ENCODE measurements at regions not wholly inside any gene's neighbourhood (a gene's known extent, or its start where the extent isn't known, plus 50 kb on each side); places are given as distances from the start of the nearest gene placed in this dataset.

DNA sequence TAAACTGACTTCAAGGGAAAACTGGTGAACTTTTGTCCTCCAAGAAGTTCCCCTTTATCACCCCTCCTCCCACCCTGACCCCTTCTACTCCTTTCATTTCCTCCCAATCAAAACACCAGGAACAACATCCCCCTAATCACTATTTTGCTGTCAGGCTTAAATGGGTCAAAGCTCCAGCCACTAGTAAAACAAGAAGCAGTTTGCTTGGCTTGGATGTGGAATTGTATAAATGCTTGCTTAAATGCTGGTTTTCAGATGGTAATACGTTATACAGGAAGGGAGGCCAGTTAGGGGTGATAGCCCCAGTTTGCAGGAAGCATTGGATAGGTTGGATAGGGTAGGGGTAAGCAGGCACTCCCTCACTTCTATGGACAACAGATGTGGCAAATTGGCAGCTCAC lies 473.6 kb downstream of the AGTPBP1 start:
- H3K27ac ChIP-seq (ENCODE audit: low read depth, low read length) = no peak overlapping the region
- no peak overlapping the region for H3K9ac ChIP-seq (ENCODE audit: low read length)
- H3K9me3 ChIP-seq (ENCODE audit: control insufficient read depth, insufficient read depth, low read depth, low read length) = peaks cover 8% of the 10 kb centered on the region; the same call in 1 of the 2 replicates
- peaks cover 6% of the 10 kb centered on the region; the same call in 1 of the 2 replicates for H3K27me3 ChIP-seq (ENCODE audit: control insufficient read depth, insufficient read depth, low read length)
- H3K4me1 ChIP-seq (ENCODE audit: control insufficient read depth, insufficient read depth, low read length) = peaks cover 12% of the 10 kb centered on the region
- no peak overlapping the region for H3K4me3 ChIP-seq (ENCODE audit: low read depth, low read length)
- no peaks in the 10 kb centered on the region for H3K36me3 ChIP-seq (ENCODE audit: control insufficient read depth, insufficient read depth, low read length)

DNA sequence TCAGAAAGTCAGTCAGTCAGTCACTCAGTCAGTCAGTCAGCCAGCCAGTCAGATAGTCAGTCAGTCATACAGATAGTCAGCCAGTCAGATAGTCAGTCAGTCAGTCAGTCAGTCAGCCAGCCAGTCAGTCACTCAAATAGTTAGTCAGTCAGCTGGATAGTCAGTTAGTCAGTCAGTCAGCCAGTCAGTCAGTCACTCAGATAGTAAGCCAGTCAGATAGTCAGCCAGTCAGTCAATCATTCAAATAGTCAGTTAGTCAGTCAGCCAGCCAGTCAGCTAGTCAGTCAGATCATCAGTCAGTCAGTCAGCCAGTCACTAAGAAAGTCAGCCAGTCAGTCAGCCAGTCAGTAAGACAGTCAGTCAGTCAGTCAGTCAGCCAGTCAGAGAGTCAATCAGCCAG lies 477.1 kb downstream of the AGTPBP1 start:
- no peaks in the 10 kb centered on the region for H3K36me3 ChIP-seq (ENCODE audit: control insufficient read depth, insufficient read depth, low read length)
- H3K27ac ChIP-seq (ENCODE audit: low read depth, low read length) = no peak overlapping the region

DNA sequence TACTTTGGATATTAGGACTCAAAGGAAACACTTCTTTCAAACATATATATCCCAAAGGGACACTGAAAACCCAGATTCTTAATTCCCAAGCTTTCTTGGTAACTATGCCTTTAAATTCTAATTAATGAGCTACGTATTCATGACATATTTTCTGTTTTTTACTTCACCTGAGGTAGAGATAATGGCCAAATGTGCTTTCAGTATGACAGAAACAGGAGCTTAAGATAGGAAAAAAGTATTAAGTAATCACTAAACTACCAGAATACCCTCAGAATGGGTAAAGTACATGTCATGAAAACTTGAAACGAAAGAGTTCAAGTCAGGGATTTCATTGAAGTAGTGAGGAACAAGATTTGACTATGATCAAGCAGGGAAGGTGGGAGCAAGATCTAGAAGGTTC lies 478.5 kb downstream of the AGTPBP1 start:
- H3K9ac ChIP-seq (ENCODE audit: low read length) = no peak overlapping the region
- no peaks in the 10 kb centered on the region for H3K36me3 ChIP-seq (ENCODE audit: control insufficient read depth, insufficient read depth, low read length)
- no peak overlapping the region for H3K27ac ChIP-seq (ENCODE audit: low read depth, low read length)
- peaks cover 8% of the 10 kb centered on the region; the same call in 1 of the 2 replicates for H3K9me3 ChIP-seq (ENCODE audit: control insufficient read depth, insufficient read depth, low read depth, low read length)
- peaks cover 5% of the 10 kb centered on the region; the same call in 1 of the 2 replicates for H3K27me3 ChIP-seq (ENCODE audit: control insufficient read depth, insufficient read depth, low read length)
- H3K4me1 ChIP-seq (ENCODE audit: control insufficient read depth, insufficient read depth, low read length) = peaks cover 12% of the 10 kb centered on the region
- H3K4me3 ChIP-seq (ENCODE audit: low read depth, low read length) = no peak overlapping the region

More for the DNA sequence above, 477.1 kb downstream of the AGTPBP1 start:
- H3K9ac ChIP-seq (ENCODE audit: low read length) = no peak overlapping the region
- H3K4me1 ChIP-seq (ENCODE audit: control insufficient read depth, insufficient read depth, low read length) = peaks cover 12% of the 10 kb centered on the region
- H3K27me3 ChIP-seq (ENCODE audit: control insufficient read depth, insufficient read depth, low read length) = no peaks in the 10 kb centered on the region; the same call in 1 of the 2 replicates
- H3K9me3 ChIP-seq (ENCODE audit: control insufficient read depth, insufficient read depth, low read depth, low read length) = peaks cover 8% of the 10 kb centered on the region; the same call in 1 of the 2 replicates
- H3K4me3 ChIP-seq (ENCODE audit: low read depth, low read length) = no peak overlapping the region

DNA sequence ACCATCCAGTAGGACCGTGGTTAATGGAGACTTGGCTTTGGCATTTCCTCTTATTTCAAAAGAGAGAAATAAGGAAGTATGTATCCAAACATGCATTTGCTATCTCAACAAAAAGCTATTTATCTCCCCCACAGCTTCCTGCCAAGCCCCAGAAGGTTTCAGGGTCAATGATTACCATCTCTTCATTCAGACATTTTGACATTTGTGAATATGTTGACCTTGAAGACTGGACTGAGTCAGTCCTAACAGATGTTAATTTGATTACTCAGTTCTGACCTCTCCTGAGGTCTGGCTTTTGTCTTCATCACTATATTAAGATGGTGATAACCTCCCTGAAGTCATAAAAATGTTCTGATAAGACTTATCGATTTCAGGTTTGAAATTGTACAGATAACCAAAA lies 479.4 kb downstream of the AGTPBP1 start:
- H3K36me3 ChIP-seq (ENCODE audit: control insufficient read depth, insufficient read depth, low read length) = no peaks in the 10 kb centered on the region
- peaks cover 5% of the 10 kb centered on the region; the same call in 1 of the 2 replicates for H3K27me3 ChIP-seq (ENCODE audit: control insufficient read depth, insufficient read depth, low read length)
- no peak overlapping the region for H3K9ac ChIP-seq (ENCODE audit: low read length)
- no peak overlapping the region for H3K27ac ChIP-seq (ENCODE audit: low read depth, low read length)
- H3K4me1 ChIP-seq (ENCODE audit: control insufficient read depth, insufficient read depth, low read length) = peaks cover 8% of the 10 kb centered on the region; the same call in 1 of the 2 replicates
- no peak overlapping the region for H3K4me3 ChIP-seq (ENCODE audit: low read depth, low read length)
- H3K9me3 ChIP-seq (ENCODE audit: control insufficient read depth, insufficient read depth, low read depth, low read length) = peaks cover 8% of the 10 kb centered on the region; the same call in 1 of the 2 replicates

DNA sequence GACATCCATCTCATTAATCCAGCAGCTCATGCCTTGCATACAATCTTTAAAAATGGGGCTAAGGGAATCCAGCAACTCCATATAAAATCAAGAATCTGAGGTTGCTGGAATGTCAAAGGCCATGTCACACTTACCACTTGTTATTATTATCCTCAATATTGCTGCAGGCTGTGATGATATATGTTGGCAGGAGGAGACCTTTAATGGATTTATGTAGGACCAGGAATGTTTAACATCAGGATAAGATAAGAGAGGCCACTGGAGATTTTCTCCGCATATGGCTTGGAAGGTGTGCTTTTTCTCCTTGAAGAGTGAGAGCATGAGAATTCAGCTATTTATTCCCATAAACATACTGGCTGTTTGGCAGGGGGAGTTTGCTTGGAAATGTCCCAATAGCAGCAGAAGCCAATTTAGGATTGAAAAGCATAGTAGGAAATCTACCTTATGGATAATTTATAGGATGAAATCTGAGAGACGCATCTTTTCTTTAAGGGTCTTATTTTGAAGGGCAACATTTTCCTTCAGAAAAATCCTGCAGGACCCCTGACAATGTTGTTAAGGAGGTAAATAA lies 481.4 kb downstream of the AGTPBP1 start:
- H3K9me3 ChIP-seq (ENCODE audit: control insufficient read depth, insufficient read depth, low read depth, low read length) = peaks cover 8% of the 10 kb centered on the region; the same call in 1 of the 2 replicates
- 0 out of 2 replicates have a peak, but pooled peaks cover 5% of the 10 kb centered on the region for H3K27me3 ChIP-seq (ENCODE audit: control insufficient read depth, insufficient read depth, low read length)
- no peak overlapping the region for H3K4me3 ChIP-seq (ENCODE audit: low read depth, low read length)
- peaks cover 6% of the 10 kb centered on the region; the same call in 1 of the 2 replicates for H3K4me1 ChIP-seq (ENCODE audit: control insufficient read depth, insufficient read depth, low read length)
- H3K36me3 ChIP-seq (ENCODE audit: control insufficient read depth, insufficient read depth, low read length) = no peaks in the 10 kb centered on the region
- H3K27ac ChIP-seq (ENCODE audit: low read depth, low read length) = no peak overlapping the region
- H3K9ac ChIP-seq (ENCODE audit: low read length) = no peak overlapping the region

DNA sequence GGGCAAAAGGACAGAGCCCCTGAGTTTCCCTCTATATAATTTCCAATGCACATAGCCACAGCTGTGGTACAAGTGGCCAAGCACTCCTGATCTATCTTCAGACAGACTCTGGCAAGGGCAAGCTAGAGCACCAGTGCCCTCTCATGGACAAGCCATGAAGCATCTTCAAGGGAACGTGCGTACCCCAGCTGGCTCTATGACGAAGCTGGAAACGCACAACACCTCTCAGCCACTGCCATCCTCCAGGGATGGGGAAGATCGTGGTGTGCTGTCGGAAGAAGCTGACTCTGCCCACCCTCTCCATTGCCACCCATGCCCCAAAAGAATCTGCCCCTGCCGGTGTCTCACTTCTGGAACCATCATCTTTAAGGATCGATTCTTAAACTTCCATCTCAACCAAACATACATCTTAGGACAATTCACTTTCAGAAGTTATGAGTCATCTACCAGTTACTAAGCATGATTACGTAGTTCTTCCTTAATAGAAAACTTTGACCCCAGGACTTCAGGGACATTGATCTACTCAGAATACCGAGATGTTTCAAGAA lies 482.9 kb downstream of the AGTPBP1 start:
- no peaks in the 10 kb centered on the region for H3K36me3 ChIP-seq (ENCODE audit: control insufficient read depth, insufficient read depth, low read length)
- no peak overlapping the region for H3K27ac ChIP-seq (ENCODE audit: low read depth, low read length)
- H3K4me3 ChIP-seq (ENCODE audit: low read depth, low read length) = no peak overlapping the region
- peaks cover 6% of the 10 kb centered on the region; the same call in 1 of the 2 replicates for H3K4me1 ChIP-seq (ENCODE audit: control insufficient read depth, insufficient read depth, low read length)
- H3K9me3 ChIP-seq (ENCODE audit: control insufficient read depth, insufficient read depth, low read depth, low read length) = no peaks in the 10 kb centered on the region
- no peak overlapping the region for H3K9ac ChIP-seq (ENCODE audit: low read length)
- 0 out of 2 replicates have a peak, but pooled peaks cover 5% of the 10 kb centered on the region for H3K27me3 ChIP-seq (ENCODE audit: control insufficient read depth, insufficient read depth, low read length)

DNA sequence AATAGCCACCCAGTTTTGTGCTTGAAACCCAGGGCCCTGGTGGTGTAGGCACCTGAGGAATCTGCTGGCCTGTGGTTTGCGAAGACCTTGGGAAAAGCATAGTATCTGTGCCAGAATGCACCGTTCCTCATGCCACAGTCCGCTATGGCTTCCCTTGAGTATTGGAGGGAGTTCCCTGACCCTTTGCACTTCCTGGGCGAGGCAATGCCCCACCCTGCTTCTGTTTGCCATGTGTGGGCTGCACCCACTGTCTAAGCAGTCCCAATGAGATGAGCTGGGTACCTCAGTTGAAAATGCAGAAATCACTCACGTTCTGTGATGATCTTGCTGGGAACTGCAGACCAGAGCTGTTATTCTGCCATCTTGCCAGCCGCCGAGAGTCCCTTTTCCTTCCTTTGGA lies 483.5 kb downstream of the AGTPBP1 start:
- Histone ChIP-seq H3K27me3 (ENCODE audit: control insufficient read depth, insufficient read depth, low read length) (0 out of 2 replicates have a peak, but pooled peaks cover 5% of the 10 kb centered on the region), H3K4me1 (ENCODE audit: control insufficient read depth, insufficient read depth, low read length) (peaks cover 6% of the 10 kb centered on the region; the same call in 1 of the 2 replicates), H3K27ac (ENCODE audit: low read depth, low read length) (no peak overlapping the region), H3K4me3 (ENCODE audit: low read depth, low read length) (no peak overlapping the region), H3K36me3 (ENCODE audit: control insufficient read depth, insufficient read depth, low read length) (no peaks in the 10 kb centered on the region), H3K9me3 (ENCODE audit: control insufficient read depth, insufficient read depth, low read depth, low read length) (no peaks in the 10 kb centered on the region), H3K9ac (ENCODE audit: low read length) (no peak overlapping the region)

DNA sequence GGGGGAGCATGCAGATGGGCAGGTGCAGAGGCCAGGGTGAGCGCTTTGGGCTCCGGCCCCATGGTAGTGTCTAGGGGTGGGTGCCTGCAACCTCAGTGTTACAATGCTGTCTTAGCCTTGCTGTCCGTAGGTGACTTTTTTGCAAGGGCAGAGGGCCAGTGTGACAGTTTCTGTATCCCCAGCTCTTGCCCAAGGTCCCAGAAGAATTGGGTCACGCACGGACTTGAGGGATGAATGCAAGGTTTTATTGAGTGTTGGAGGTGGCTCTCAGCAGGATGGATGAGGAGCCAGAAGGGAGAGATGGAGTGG lies 492.5 kb downstream of the AGTPBP1 start:
- no peaks in the 10 kb centered on the region; the same call in 1 of the 2 replicates for H3K4me1 ChIP-seq (ENCODE audit: control insufficient read depth, insufficient read depth, low read length)
- no peaks in the 10 kb centered on the region for H3K36me3 ChIP-seq (ENCODE audit: control insufficient read depth, insufficient read depth, low read length)
- H3K27ac ChIP-seq (ENCODE audit: low read depth, low read length) = no peak overlapping the region
- no peak overlapping the region for H3K4me3 ChIP-seq (ENCODE audit: low read depth, low read length)
- no peak overlapping the region for H3K9ac ChIP-seq (ENCODE audit: low read length)
- no peaks in the 10 kb centered on the region for H3K27me3 ChIP-seq (ENCODE audit: control insufficient read depth, insufficient read depth, low read length)
- H3K9me3 ChIP-seq (ENCODE audit: control insufficient read depth, insufficient read depth, low read depth, low read length) = no peaks in the 10 kb centered on the region

DNA sequence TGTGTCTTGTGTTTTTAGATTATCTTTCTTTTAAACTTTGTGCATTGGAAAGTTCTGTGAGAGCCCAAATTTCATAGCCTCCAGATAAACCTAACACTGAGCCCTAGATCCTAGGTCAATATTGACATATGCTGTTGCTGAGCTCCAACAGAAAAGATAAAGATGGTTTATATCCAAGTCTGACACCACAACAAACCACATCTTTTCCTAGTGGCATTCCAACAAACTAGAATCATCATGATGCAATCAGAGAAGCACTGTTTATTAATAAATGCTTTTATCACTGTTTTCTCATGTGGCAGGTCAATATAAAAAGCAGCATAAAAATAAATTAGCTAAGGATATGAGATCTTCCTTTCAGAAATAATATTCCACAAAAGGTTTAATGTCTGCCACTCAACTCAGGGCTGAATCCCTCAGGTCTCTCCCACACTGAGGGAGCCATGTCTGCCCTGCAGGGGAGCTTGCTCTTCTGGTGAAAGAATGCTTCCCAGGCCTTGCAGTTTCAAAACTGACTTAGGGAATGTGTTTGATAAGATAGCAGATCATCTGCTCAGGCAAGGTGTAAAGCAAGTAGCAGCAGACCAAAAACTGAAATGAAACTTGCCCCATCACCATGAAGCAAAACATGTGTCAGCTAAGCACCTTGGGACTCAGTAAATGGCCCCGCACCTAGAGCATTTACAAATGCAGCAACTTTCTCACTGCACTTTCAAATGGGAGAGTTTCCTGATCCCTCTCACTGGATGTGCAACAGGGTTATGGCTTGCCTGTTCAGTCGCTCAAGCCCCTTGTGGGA lies 493.0 kb downstream of the AGTPBP1 start:
- no peaks in the 10 kb centered on the region for H3K9me3 ChIP-seq (ENCODE audit: control insufficient read depth, insufficient read depth, low read depth, low read length)
- no peaks in the 10 kb centered on the region for H3K36me3 ChIP-seq (ENCODE audit: control insufficient read depth, insufficient read depth, low read length)
- no peak overlapping the region for H3K27ac ChIP-seq (ENCODE audit: low read depth, low read length)
- no peaks in the 10 kb centered on the region for H3K27me3 ChIP-seq (ENCODE audit: control insufficient read depth, insufficient read depth, low read length)
- no peak overlapping the region for H3K9ac ChIP-seq (ENCODE audit: low read length)
- H3K4me3 ChIP-seq (ENCODE audit: low read depth, low read length) = no peak overlapping the region
- no peaks in the 10 kb centered on the region; the same call in 1 of the 2 replicates for H3K4me1 ChIP-seq (ENCODE audit: control insufficient read depth, insufficient read depth, low read length)

DNA sequence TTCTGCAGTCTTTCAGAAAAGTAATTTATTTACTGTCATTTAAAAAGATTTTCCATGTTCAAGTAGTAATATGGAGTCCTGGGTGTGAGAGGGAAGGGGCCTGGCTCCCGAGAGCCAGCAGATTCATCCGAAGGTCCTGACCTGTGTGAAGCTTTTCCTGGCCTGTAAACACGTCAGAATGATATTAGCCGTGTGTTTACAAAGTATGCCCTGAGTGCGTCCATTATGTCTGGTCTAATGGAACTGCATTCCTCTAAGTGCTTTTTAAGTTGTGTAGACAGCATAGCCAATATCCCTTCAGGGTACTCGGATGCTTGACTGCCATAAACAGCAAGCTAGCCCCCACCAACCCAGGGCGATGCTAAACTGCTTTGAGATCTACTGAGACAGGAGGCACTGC lies 495.2 kb downstream of the AGTPBP1 start:
- Histone ChIP-seq H3K36me3 (ENCODE audit: control insufficient read depth, insufficient read depth, low read length) (no peaks in the 10 kb centered on the region), H3K27me3 (ENCODE audit: control insufficient read depth, insufficient read depth, low read length) (no peaks in the 10 kb centered on the region), H3K9ac (ENCODE audit: low read length) (no peak overlapping the region), H3K27ac (ENCODE audit: low read depth, low read length) (no peak overlapping the region), H3K4me3 (ENCODE audit: low read depth, low read length) (no peak overlapping the region), H3K4me1 (ENCODE audit: control insufficient read depth, insufficient read depth, low read length) (no peaks in the 10 kb centered on the region; the same call in 1 of the 2 replicates), H3K9me3 (ENCODE audit: control insufficient read depth, insufficient read depth, low read depth, low read length) (no peaks in the 10 kb centered on the region)

DNA sequence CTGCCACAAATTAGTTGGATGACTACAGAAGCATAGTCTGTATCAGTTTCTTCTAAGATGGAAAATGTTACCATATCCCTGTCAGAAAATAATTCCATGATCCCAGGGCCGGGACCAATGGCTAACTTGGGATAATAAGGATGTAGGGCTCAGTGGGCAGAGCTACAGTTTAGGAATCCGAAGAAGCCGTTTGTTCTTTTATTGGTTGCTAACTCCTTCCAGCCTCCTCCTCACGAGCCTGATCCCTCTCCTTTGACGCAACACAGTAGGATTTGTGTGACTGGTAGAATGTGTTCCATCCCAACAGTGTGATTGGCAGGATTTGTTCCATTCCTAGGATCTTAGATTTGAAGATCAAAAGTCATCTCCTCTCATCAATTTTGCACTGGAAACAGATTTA lies 496.9 kb downstream of the AGTPBP1 start:
- H3K27me3 ChIP-seq (ENCODE audit: control insufficient read depth, insufficient read depth, low read length) = no peaks in the 10 kb centered on the region
- no peaks in the 10 kb centered on the region for H3K36me3 ChIP-seq (ENCODE audit: control insufficient read depth, insufficient read depth, low read length)
- no peak overlapping the region for H3K27ac ChIP-seq (ENCODE audit: low read depth, low read length)
- no peaks in the 10 kb centered on the region for H3K9me3 ChIP-seq (ENCODE audit: control insufficient read depth, insufficient read depth, low read depth, low read length)
- no peak overlapping the region for H3K9ac ChIP-seq (ENCODE audit: low read length)
- H3K4me3 ChIP-seq (ENCODE audit: low read depth, low read length) = no peak overlapping the region
- no peaks in the 10 kb centered on the region; the same call in 1 of the 2 replicates for H3K4me1 ChIP-seq (ENCODE audit: control insufficient read depth, insufficient read depth, low read length)
